ENCODE measurements at regions not wholly inside any gene's neighbourhood (a gene's known extent, or its start where the extent isn't known, plus 50 kb on each side); places are given as distances from the start of the nearest gene placed in this dataset.
A peak's percentile ranks its signal among the peaks of the same experiment; 100 is the strongest.

GRCh38 chr20:19950042-19950441 is 67.1 kb upstream of the NAA20 start:
- Mint-ChIP-seq H3K4me3 (no peak overlapping the region), H3K4me1 (no peaks in the 10 kb centered on the region), H3K27ac (no peak overlapping the region), H3K9me3 (no peaks in the 10 kb centered on the region; the same call in 2 of the 3 replicates), H3K27me3 (ENCODE audit: insufficient read depth, low read depth, poor library complexity) (no peaks in the 10 kb centered on the region), H3K36me3 (ENCODE audit: low read depth) (no peaks in the 10 kb centered on the region)
- no peaks in the 10 kb centered on the region for H4K20me1 ChIP-seq (replicated peaks; ENCODE audit: insufficient read depth)
- no peak for TF ChIP-seq ZNF114 (CRISPR knock-in tag; IDR thresholded peaks at IDR 0.05)
- ATAC-seq: peak; percentile 35; the same call in 1 of the 3 replicates
- H3K4me2 ChIP-seq: no peak overlapping the region
- no peak overlapping the region for H3K27ac ChIP-seq (ENCODE audit: low read depth)
- H3F3A ChIP-seq (replicated peaks; ENCODE audit: low read depth): no peaks in the 10 kb centered on the region
- no peaks in the 10 kb centered on the region for H3K36me3 ChIP-seq (ENCODE audit: insufficient read depth)
- no peak overlapping the region for H2AFZ ChIP-seq
- H3K79me2 ChIP-seq (replicated peaks; ENCODE audit: insufficient read depth): no peaks in the 10 kb centered on the region
- no peak overlapping the region for H3K4me3 ChIP-seq
- no peak for DNase-seq (ENCODE audit: low spot score)
- no peaks in the 10 kb centered on the region for H3K27me3 ChIP-seq (ENCODE audit: insufficient read depth)
- H3K4me1 ChIP-seq (ENCODE audit: insufficient read depth): no peaks in the 10 kb centered on the region
- no peaks in the 10 kb centered on the region for H3K9me2 ChIP-seq (ENCODE audit: insufficient read depth)

- no peak overlapping the region for H3K4me2 ChIP-seq
- Mint-ChIP-seq H3K4me3 (no peak overlapping the region), H3K4me1 (no peaks in the 10 kb centered on the region), H3K27ac (no peak overlapping the region), H3K27me3 (ENCODE audit: insufficient read depth, low read depth, poor library complexity) (peaks cover 2% of the 10 kb centered on the region), H3K9me3 (no peaks in the 10 kb centered on the region; the same call in 2 of the 3 replicates), H3K36me3 (ENCODE audit: low read depth) (no peaks in the 10 kb centered on the region)
- no peaks in the 10 kb centered on the region for H3K27me3 ChIP-seq (ENCODE audit: insufficient read depth)
- no peaks in the 10 kb centered on the region for H3K79me2 ChIP-seq (replicated peaks; ENCODE audit: insufficient read depth)
- ATAC-seq (no peak), DNase-seq (ENCODE audit: low spot score) (no peak)
- H3K36me3 ChIP-seq (ENCODE audit: insufficient read depth): no peaks in the 10 kb centered on the region
- no peaks in the 10 kb centered on the region for H3F3A ChIP-seq (replicated peaks; ENCODE audit: low read depth)
- H3K4me1 ChIP-seq (ENCODE audit: insufficient read depth): no peaks in the 10 kb centered on the region
- no peak overlapping the region for H2AFZ ChIP-seq
- H3K27ac ChIP-seq (ENCODE audit: low read depth): no peak overlapping the region
- H3K9me2 ChIP-seq (ENCODE audit: insufficient read depth): no peaks in the 10 kb centered on the region
- H4K20me1 ChIP-seq (replicated peaks; ENCODE audit: insufficient read depth): no peaks in the 10 kb centered on the region
- no peak overlapping the region for H3K4me3 ChIP-seq
- no peak for TF ChIP-seq ZNF462 (CRISPR knock-in tag; IDR thresholded peaks at IDR 0.05)
- no peak for TF ChIP-seq REST (IDR thresholded peaks at IDR 0.05; ENCODE audit: unreplicated experiment)
- TF ChIP-seq ZNF331 (CRISPR knock-in tag; IDR thresholded peaks at IDR 0.05; ENCODE audit: low read depth): no peak
- TF ChIP-seq CTCF (conservative IDR thresholded peaks at IDR 0.05; ENCODE audit: low read depth in 2 of 2): no peak
- no peak for TF ChIP-seq EZH2 (IDR thresholded peaks at IDR 0.05; ENCODE audit: low read depth, unreplicated experiment)
- no peak for TF ChIP-seq JUNB (IDR thresholded peaks at IDR 0.05; ENCODE audit: unreplicated experiment)
- no peak for TF ChIP-seq CREB1 (CRISPR knock-in tag; IDR thresholded peaks at IDR 0.05; ENCODE audit: low read depth)
- no peak for TF ChIP-seq ETS1 (IDR thresholded peaks at IDR 0.05)
- no peak for TF ChIP-seq ZNF114 (CRISPR knock-in tag; IDR thresholded peaks at IDR 0.05)
- TF ChIP-seq STAT1 (IDR thresholded peaks at IDR 0.05; ENCODE audit: unreplicated experiment): no peak
These were observed 64.8 kb upstream of the NAA20 start for GRCh38 chr20:19952392-19952791.

Measured in GM23338 (cell line).